ENCODE measurements at regions not wholly inside any gene's neighbourhood (a gene's known extent, or its start where the extent isn't known, plus 50 kb on each side); places are given as distances from the start of the nearest gene placed in this dataset.

- TF ChIP-seq, protein P1, sequence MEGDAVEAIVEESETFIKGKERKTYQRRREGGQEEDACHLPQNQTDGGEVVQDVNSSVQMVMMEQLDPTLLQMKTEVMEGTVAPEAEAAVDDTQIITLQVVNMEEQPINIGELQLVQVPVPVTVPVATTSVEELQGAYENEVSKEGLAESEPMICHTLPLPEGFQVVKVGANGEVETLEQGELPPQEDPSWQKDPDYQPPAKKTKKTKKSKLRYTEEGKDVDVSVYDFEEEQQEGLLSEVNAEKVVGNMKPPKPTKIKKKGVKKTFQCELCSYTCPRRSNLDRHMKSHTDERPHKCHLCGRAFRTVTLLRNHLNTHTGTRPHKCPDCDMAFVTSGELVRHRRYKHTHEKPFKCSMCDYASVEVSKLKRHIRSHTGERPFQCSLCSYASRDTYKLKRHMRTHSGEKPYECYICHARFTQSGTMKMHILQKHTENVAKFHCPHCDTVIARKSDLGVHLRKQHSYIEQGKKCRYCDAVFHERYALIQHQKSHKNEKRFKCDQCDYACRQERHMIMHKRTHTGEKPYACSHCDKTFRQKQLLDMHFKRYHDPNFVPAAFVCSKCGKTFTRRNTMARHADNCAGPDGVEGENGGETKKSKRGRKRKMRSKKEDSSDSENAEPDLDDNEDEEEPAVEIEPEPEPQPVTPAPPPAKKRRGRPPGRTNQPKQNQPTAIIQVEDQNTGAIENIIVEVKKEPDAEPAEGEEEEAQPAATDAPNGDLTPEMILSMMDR (IDR thresholded peaks at IDR 0.05) = no peak
- no peak for TF ChIP-seq POLR2A (IDR thresholded peaks at IDR 0.05)
Measured at GRCh38 chr9:99557816-99558215, 263.9 kb upstream of the NR4A3 start.
